Effector memory CD8-positive, alpha-beta T cell (primary cell): ENCODE measurements at regions not wholly inside any gene's neighbourhood (a gene's known extent, or its start where the extent isn't known, plus 50 kb on each side); places are given as distances from the start of the nearest gene placed in this dataset.

Source experiments
- ATAC-seq: fragments of 150-1000 bp; cut with Tn5 transposase; replicated peaks from 2 replicates; pipeline ENCODE4 v1.10.0; 2021; ENCODE audit warnings: mild to moderate bottlenecking, moderate library complexity
- DNase-seq, 3 experiments: peaks; one replicate each; pipeline ENCODE4 v3.0.0; 2021
- H3K27ac Mint-ChIP-seq, 2 donors: one replicate each; pipeline ENCODE4 v1.8.0; 2022; ENCODE audit warnings: mild to moderate bottlenecking in 2 of 2, mixed read lengths in 2 of 2, moderate library complexity in 2 of 2
- H3K27me3 Mint-ChIP-seq, 2 donors: one replicate each; pipeline ENCODE4 v1.8.0; 2022; ENCODE audit warnings: mixed read lengths in 2 of 2
- H3K36me3 Mint-ChIP-seq: one replicate; pipeline ENCODE4 v1.8.0; 2022; ENCODE audit warnings: mild to moderate bottlenecking, moderate library complexity, mixed read lengths; ENCODE audit not compliant: insufficient read depth
- H3K4me1 Mint-ChIP-seq, 2 donors: one replicate each; pipeline ENCODE4 v1.8.0; 2022; ENCODE audit warnings: low read depth in 2 of 2, mixed read lengths in 2 of 2
- H3K4me3 Mint-ChIP-seq, 2 donors: one replicate each; pipeline ENCODE4 v1.8.0; 2022; ENCODE audit warnings: mild to moderate bottlenecking in 2 of 2, mixed read lengths in 2 of 2, moderate library complexity in 2 of 2
- H3K9me3 Mint-ChIP-seq, 2 donors: one replicate each; pipeline ENCODE4 v1.8.0; 2022; ENCODE audit warnings: mixed read lengths in 2 of 2

- Mint-ChIP-seq H3K4me3 (no peak overlapping the region), H3K27ac (no peak overlapping the region), H3K27me3 (peaks cover 16% of the 10 kb centered on the region in 2 donors), H3K36me3 (no peaks in the 10 kb centered on the region), H3K9me3 (no peaks in the 10 kb centered on the region), H3K4me1 (peaks cover 11 to 18% of the 10 kb centered on the region in 2 donors)
- DNase-seq, result no peak
- no peak for ATAC-seq
Observed at GRCh38 chr6:156630613-156631302, 146.4 kb upstream of the ARID1B start.

DNA sequence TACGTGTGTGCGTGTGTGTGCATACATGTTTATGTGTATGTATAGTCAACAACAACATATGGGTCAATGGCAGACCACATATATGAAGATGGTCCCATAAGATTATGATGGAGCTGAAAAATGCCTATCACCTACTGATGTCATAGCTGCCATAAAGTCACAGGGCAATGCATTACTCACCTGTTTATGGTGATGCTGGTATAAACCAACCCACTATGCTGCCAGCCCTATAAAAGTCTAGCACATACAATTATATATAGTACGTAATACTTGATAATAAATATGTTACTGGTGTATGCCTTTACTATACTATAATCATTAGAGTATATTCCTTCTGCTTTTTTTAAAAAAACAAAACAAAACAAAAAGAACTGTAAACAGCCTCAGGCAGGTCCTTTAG is 148.4 kb upstream of the ARID1B start:
- Mint-ChIP-seq H3K27ac (no peak overlapping the region), H3K4me3 (no peak overlapping the region), H3K4me1 (peaks cover under 1% of the 10 kb centered on the region in 2 donors), H3K9me3 (no peaks in the 10 kb centered on the region), H3K27me3 (peaks cover 16% of the 10 kb centered on the region in 2 donors), H3K36me3 (no peaks in the 10 kb centered on the region)
- no peak for DNase-seq
- ATAC-seq, result no peak

- Mint-ChIP-seq H3K36me3 (no peaks in the 10 kb centered on the region), H3K27ac (no peak overlapping the region), H3K27me3 (peaks cover 9 to 16% of the 10 kb centered on the region in 2 donors), H3K9me3 (no peaks in the 10 kb centered on the region), H3K4me3 (no peak overlapping the region), H3K4me1 (no peaks in the 10 kb centered on the region)
- ATAC-seq (no peak), DNase-seq (no peak)
Observed at GRCh38 chr6:156627524-156627923, 149.7 kb upstream of the ARID1B start.

- Mint-ChIP-seq H3K4me3 (no peak overlapping the region), H3K9me3 (no peaks in the 10 kb centered on the region), H3K27me3 (peaks cover 14 to 15% of the 10 kb centered on the region in 2 donors), H3K36me3 (no peaks in the 10 kb centered on the region), H3K27ac (no peak overlapping the region), H3K4me1 (no peaks in the 10 kb centered on the region)
- DNase-seq, result no peak
- ATAC-seq, result no peak
Observed at GRCh38 chr6:156622185-156622584, 155.0 kb upstream of the ARID1B start.

DNA sequence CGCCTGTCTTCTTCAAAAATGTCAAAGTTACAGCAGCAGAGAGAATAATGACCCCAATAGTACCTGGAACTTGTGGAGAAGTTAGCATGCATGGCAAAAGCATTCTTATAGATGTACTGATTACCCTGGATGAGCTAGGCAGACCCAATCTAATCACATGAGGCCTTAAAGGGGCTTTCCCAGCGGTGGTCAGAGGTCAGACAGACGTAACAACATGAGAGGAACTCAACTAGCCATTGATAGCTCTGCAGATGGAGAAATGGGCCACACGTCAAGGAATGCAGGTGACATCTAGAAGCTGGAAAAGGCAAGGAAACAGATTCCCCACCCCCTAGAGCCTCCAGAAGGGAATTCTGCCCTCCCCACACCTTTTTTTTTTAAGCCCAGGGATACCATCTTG is 156.8 kb upstream of the ARID1B start:
- H3K36me3 Mint-ChIP-seq, result no peaks in the 10 kb centered on the region
- H3K27ac Mint-ChIP-seq, result no peak overlapping the region
- H3K27me3 Mint-ChIP-seq, result peaks cover 14 to 23% of the 10 kb centered on the region in 2 donors
- no peaks in the 10 kb centered on the region for H3K9me3 Mint-ChIP-seq
- ATAC-seq, result no peak
- no peaks in the 10 kb centered on the region for H3K4me1 Mint-ChIP-seq
- no peak for DNase-seq
- H3K4me3 Mint-ChIP-seq, result no peak overlapping the region

DNA sequence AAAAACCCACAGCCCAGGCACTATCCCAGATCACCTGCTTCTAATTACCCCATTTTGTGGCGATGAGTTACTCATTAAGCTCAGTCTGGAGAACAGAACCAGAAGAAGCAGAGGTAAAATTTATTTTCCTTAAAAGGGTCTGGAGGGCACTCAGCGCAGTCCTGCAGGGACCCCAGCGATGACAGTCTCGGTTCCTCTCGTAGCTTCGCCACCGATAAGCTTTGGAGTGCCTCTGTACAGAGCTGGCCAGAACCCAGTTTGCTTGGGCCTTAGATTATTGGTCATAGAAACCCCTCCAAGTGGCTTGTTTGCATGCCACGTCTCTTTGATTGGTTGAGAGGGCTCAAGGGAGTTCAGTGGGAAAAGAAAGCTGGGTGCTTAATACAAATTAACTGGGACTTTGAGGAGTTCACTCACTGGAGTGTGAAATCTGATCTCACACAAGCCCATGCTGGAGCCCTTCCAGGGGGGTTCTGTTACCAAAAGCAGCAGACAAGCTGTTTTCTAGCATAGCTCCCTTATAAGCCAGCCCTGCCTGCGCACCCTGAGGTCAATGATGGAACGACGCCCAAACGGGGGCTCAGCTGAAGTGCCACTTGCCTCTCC is 158.5 kb upstream of the ARID1B start:
- Mint-ChIP-seq H3K27ac (no peak overlapping the region), H3K9me3 (no peaks in the 10 kb centered on the region), H3K4me1 (no peaks in the 10 kb centered on the region), H3K36me3 (no peaks in the 10 kb centered on the region), H3K4me3 (no peak overlapping the region), H3K27me3 (peaks cover 20 to 31% of the 10 kb centered on the region in 2 donors)
- DNase-seq (no peak), ATAC-seq (no peak)

GRCh38 chr6:156617941-156618340 is 159.2 kb upstream of the ARID1B start:
- peaks cover 0 to 2% of the 10 kb centered on the region in 2 donors for H3K9me3 Mint-ChIP-seq
- H3K4me1 Mint-ChIP-seq, result no peaks in the 10 kb centered on the region
- no peak overlapping the region for H3K4me3 Mint-ChIP-seq
- no peak overlapping the region for H3K27ac Mint-ChIP-seq
- H3K36me3 Mint-ChIP-seq, result no peaks in the 10 kb centered on the region
- DNase-seq, result no peak
- H3K27me3 Mint-ChIP-seq, result peaks cover 20 to 31% of the 10 kb centered on the region in 2 donors
- ATAC-seq, result no peak

DNA sequence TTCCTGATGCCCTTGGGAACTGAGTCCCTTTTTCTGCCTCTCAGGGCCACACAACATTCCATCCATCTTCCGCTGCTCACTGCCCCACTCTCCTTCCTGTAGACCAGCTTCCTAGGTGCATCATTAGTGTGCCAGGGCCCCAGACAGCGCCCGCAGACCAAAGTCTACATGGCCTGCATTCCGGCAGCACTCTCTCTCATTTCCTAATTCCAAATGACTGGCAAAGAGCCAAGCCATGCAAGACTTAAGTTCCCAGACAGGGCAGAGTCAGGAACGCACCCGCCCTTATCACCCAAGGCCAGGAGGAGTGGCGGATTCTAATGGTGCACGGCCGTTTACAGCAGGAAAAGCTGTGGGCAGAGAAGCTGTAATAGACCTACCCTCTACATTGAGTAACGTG is 159.8 kb upstream of the ARID1B start:
- Mint-ChIP-seq H3K9me3 (peaks cover 0 to 6% of the 10 kb centered on the region in 2 donors), H3K27ac (no peak overlapping the region), H3K36me3 (no peaks in the 10 kb centered on the region), H3K4me3 (no peak overlapping the region), H3K27me3 (peaks cover 20 to 31% of the 10 kb centered on the region in 2 donors), H3K4me1 (no peaks in the 10 kb centered on the region)
- DNase-seq (no peak), ATAC-seq (no peak)

- peaks cover 4 to 13% of the 10 kb centered on the region in 2 donors for H3K9me3 Mint-ChIP-seq
- H3K4me1 Mint-ChIP-seq, result no peaks in the 10 kb centered on the region
- no peak for ATAC-seq
- no peak for DNase-seq
- no peak overlapping the region for H3K27ac Mint-ChIP-seq
- no peaks in the 10 kb centered on the region for H3K36me3 Mint-ChIP-seq
- no peak overlapping the region for H3K4me3 Mint-ChIP-seq
- H3K27me3 Mint-ChIP-seq, result peaks cover 20 to 31% of the 10 kb centered on the region in 2 donors
Observed at GRCh38 chr6:156616495-156616894, 160.7 kb upstream of the ARID1B start.

DNA sequence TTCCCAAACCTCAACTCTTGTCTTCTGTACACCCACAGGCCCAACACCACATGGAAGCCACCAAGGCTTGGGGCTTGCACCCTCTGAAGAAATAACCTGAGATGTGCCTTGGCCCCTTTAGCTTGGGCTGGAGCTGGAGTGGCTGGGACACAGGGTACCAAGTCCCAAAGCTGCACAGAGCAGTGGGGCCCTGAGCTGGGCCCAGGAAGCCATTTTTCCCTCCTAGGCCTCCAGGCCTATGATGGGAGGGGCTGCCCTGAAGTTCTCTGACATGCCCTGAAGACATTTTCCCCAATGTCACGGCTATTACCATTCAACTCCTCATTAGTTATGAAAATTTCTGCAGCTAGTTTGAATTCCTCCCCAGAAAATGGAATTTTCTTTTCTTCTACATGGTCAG is 163.2 kb upstream of the ARID1B start:
- ATAC-seq (no peak), DNase-seq (no peak)
- Mint-ChIP-seq H3K27me3 (peaks cover 6 to 21% of the 10 kb centered on the region in 2 donors), H3K4me3 (no peak overlapping the region), H3K9me3 (peaks cover 4 to 13% of the 10 kb centered on the region in 2 donors), H3K27ac (no peak overlapping the region), H3K36me3 (no peaks in the 10 kb centered on the region), H3K4me1 (no peaks in the 10 kb centered on the region)

DNA sequence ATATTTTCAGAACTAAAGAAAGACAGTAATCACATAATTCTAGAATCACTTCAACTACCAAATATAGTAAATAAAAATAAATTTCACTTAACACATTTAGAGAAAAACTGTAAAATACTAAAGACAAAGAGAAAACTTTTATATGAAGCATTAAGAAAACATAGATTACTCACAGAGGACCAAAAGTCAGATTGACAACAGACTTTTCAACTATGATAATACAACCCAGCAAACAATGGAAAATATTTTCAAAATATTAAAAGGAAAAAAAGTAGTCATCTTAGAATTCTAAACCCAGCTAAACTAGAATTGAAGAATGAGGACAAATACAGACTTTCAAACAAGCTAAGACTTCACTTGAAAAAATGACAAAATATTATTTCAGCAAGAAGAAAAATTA is 164.8 kb upstream of the ARID1B start:
- ATAC-seq (no peak), DNase-seq (no peak)
- Mint-ChIP-seq H3K27ac (no peak overlapping the region), H3K4me3 (no peak overlapping the region), H3K36me3 (no peaks in the 10 kb centered on the region), H3K9me3 (peaks cover 4 to 13% of the 10 kb centered on the region in 2 donors), H3K4me1 (no peaks in the 10 kb centered on the region), H3K27me3 (peaks cover 7 to 28% of the 10 kb centered on the region in 2 donors)

DNA sequence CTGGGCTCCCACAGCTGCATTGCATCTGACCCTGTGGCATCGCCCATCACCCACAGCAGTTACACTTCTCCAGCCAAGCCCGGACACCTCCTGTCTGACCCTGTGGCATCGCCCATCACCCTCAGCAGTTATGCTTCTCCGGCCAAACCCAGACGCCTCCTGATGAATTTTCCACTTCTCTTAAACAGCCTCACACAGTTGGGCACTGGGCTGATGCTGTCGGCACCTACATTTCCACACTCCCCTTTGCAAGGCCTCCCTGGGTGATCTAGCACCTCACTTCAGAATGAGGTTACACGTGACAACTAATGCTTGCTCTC is 175.2 kb upstream of the ARID1B start:
- no peak for ATAC-seq
- no peak overlapping the region for H3K4me3 Mint-ChIP-seq
- no peaks in the 10 kb centered on the region for H3K9me3 Mint-ChIP-seq
- peaks cover 43 to 56% of the 10 kb centered on the region in 2 donors for H3K27me3 Mint-ChIP-seq
- H3K4me1 Mint-ChIP-seq, result peaks cover 0 to 2% of the 10 kb centered on the region in 2 donors
- H3K36me3 Mint-ChIP-seq, result peaks cover 4% of the 10 kb centered on the region
- DNase-seq, result no peak
- no peak overlapping the region for H3K27ac Mint-ChIP-seq

DNA sequence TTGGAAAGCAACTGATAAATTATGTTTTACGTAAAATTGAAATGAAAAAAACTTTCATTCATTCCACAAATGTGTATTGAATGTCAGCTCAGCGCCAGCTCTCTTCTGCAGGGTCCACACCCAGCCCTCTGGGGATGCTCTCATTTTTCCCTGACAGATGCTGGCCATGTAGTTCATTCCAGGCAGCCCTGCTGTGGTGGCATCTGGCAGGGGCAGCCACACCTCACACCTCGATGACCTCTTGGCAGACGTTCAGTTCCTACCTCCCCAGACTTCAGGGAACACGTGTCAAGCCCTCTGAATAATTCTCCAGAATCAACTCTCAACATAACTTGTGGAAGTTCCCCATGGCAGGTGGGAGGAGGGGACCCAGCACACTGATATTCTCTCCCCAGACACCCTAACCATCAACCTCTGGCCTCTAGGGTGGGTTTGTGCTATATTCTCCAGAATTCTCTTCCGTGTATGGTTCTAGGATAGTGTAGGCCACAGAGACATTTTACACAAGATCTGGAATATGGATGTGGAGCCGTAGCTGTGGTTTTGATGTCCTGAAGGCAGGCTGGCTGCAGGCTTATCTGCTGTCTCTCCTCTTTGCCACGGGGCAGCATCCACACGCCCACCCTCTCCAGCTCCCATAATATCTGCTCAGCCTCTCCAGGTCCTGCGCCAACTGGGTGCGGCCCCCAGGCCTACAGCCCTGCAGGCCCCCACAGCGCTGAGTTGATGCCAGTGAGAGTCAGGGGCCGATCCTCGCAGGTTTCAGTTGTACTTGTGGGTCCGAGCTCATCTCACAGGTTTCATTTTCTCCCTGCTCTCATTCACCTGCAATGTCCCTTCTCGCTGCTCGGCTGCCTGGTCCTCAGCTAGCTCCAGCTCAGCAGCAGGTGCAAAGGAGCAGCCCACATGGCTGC is 175.8 kb upstream of the ARID1B start:
- H3K4me1 Mint-ChIP-seq, result peaks cover 0 to 2% of the 10 kb centered on the region in 2 donors
- H3K9me3 Mint-ChIP-seq, result no peaks in the 10 kb centered on the region
- H3K27me3 Mint-ChIP-seq, result peaks cover 37 to 51% of the 10 kb centered on the region in 2 donors
- no peak for ATAC-seq
- DNase-seq, result no peak
- H3K4me3 Mint-ChIP-seq, result no peak overlapping the region
- H3K27ac Mint-ChIP-seq, result no peak overlapping the region
- peaks cover 4% of the 10 kb centered on the region for H3K36me3 Mint-ChIP-seq
